AG08396 (cell line): ENCODE measurements at regions not wholly inside any gene's neighbourhood (a gene's known extent, or its start where the extent isn't known, plus 50 kb on each side); places are given as distances from the start of the nearest gene placed in this dataset.

Experiments
- DNase-seq: peaks from one replicate; pipeline ENCODE4 v3.0.0; 2012; ENCODE audit warnings: low spot score, mixed read lengths

DNA sequence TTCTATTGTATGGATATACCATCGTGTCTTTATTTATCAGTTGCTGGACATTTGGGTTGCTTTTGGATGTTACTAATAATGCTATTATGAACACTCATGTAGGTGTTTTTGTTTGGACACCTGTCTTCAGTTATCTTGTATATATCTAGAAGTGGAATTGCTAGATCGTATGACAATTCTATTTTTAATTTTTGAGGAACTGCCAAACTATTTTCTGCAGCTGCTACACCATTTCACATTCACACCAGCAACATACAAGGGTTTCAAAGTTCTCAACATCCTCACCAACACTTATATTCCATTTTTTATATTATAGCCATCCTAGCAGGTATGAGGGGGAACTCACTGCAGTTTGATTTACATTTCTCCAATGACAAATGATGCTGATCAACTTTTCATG, 324.6 kb downstream of the CAAP1 start:
- DNase-seq: no peak

DNA sequence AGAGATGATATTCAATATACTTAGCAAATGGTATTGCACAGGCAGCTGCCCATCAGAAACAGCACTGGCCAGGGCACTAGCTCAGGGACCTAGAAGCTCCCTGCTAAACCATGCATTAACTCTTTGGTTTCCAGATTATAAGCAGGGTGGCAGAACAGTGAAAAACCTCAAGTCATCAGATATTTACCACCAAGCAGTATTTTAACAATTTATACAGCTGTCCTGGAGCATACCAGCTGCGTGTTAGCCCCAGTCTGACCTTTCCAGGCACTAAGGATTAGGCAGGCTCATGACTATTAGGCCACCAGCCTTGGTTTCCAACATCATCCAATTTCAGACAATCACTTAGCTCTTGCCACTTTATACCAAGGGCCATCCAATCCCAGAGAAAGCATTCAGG, 326.5 kb downstream of the CAAP1 start:
- no peak for DNase-seq

DNA sequence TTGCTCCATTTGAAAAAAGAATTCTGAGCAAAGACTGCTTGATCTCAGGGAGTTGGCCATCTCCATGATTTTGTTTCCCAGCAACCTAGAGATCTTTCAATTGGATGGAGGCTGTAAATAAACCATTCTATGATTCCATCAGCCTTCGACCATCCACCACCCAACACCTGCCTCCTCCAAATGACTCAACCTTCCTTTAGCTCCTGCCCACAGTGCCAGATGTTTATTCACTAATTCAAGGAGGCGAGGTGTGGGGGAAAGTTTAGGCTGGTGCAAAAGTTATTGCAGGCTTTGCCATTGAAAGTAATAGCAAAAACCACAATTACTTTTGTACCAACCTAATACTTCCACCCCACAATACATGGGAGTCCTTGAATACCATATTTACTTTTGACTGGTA, 327.5 kb downstream of the CAAP1 start:
- DNase-seq: no peak

DNA sequence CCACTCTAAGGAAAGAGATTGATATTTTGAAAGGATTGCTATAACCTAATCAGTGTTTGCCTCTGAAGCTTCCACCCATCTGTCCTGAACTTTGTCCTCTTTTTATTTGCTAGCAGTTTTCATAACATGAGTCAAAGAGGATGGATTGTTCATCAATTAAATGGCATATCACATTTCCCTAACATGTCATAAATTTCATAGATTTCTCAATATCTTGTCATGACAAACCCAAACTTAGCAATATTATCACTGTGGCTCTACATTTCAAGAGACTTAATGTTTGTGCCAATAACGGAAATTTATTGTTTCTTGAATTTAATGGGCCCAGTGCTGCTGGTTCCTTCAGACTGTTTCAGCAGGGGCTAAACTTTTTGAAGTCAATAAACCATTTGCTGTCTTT, 330.3 kb downstream of the CAAP1 start:
- no peak for DNase-seq

DNA sequence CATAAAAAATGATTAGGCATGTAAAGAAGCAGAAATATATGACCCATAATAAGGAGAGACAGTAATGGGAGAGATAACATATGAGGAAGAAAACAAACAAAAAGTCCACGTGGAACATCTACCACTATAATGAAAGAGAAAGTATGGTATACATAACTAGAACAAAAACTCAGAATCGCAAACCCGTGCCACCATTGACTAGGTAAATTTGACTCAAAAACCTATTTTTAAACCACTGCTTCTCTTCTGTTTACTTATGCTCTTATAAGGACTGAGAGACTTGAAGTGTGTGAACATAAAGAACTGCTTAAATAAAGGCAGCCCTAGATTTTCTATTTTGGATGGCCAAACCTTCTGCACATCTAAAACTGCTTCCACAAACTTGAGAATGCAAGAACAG, 330.7 kb downstream of the CAAP1 start:
- DNase-seq: no peak

DNA sequence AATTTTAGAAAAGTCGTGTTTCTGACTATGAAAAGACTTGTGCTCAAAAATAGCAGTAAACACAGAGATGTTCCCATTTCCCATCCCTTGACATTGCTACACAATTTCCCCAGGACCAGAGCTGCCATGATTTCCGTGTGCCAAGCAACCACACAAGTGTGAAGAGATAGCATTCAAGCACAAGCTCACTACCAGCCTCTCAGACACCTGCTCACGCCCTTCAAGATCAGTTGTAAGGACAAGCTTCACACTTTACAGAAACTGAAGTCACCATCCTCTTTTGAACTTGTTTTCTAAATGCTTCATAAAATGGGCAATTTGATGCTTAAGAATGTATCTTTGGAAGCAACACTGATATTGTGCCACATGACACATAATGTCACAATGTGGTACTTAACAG, 333.1 kb downstream of the CAAP1 start:
- no peak for DNase-seq

DNA sequence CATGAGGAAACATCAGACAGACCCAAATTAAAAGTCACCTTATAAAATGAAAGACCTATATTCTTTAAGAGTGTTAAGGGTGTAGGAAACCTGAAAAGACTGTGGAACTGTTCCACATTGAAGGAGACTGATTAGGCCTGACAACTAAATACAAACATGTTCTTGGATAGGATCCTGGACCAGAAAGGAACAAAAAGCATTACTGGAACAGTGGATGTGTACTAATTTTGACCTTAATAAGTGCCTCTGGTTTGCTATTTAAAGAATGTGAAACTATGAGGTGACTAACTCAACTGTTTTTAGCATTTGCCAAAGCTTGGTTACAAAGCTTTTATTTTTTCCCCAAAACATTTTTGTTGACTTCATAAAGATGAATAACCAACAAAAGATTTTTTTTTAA, 340.6 kb downstream of the CAAP1 start:
- DNase-seq: no peak

DNA sequence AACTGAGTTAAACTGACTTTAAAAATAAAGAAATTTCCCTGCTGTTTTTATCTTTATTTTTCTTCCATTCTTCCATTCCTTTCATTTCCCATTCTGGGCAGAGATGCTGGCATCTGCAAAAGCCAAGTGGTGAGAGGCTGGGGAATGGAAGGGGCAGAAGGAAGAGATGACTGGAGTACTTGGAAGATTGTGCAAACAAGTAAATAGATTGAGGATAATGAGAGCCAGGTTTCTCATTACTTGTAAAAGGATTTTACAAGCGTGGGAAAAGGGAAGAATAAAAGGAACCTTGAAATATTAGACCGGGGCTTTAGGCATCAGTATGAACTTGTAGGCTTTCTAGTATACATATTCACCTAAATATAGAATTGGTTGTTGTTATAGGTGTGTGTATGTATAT, 341.2 kb downstream of the CAAP1 start:
- DNase-seq: no peak

DNA sequence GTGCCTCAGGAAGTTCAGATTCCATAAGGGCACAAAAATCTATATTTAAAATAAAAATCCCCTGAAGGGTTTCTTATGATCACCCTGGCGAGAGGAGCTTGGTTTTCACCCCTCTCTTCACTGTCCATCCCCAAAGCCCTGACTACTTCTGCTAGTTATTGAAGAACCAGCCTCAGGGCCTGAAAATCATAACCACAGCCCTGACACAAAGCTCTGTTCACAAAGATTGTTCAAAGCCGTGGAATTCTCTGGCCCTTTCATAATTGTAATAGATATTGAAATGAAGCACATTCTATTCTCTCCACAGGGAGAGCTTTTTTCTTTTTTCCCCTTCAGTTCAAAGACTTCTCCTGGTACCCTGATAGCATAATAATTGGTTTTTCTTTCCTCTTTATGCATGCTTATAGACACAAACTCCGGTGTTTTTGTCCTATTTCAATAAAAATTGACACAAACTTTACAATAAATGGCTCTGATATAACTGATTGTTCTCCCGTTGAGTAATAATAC, 343.8 kb downstream of the CAAP1 start:
- no peak for DNase-seq

DNA sequence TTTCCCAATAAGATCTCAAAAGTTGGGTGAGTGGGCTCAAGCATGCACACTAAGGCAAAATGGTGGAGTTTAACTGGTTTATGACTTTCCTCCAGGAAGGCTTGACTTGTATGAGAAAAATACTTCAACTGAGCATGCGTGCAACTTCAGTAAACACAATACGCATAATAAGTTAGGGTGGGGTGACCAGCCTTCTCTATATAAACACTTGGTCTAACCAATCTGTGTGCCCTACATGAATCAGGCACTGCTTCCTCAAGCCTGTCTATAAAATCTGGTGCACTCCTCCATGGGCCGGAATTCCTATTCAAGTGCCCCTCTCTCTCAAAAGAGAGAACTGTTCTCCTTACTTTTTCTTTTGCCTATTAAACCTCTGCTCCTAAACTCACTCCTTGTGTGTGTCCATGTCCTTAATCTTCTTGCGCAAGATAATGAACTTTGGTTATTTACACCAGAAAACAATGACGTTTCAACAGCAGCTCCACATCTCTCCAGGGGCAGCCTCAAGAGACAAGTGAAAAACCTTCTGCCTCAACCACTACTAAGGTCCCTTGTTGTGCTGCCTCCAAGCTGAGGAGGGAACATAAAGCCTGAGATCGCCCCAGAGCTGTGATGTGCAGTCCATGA, 352.6 kb downstream of the CAAP1 start:
- DNase-seq: no peak

DNA sequence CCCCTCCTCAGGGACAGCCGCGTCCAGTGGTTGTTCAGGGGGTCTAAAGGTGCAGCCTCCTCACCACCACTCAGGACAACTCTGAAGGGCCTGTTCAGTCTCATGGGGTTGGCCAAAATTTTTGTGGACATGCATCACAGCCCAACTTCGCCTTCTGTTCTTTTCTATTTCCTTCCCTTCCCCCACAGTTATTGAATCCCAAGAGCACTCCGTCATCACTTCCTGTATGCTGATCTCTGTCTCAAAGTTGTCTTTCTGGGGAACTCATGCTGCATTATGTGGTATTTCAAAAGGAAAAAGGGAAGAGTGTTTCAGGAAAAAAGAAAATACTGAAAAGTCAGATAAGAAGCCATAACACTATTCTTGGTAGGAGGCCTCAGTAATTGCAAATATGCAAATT, 355.4 kb downstream of the CAAP1 start:
- no peak for DNase-seq

DNA sequence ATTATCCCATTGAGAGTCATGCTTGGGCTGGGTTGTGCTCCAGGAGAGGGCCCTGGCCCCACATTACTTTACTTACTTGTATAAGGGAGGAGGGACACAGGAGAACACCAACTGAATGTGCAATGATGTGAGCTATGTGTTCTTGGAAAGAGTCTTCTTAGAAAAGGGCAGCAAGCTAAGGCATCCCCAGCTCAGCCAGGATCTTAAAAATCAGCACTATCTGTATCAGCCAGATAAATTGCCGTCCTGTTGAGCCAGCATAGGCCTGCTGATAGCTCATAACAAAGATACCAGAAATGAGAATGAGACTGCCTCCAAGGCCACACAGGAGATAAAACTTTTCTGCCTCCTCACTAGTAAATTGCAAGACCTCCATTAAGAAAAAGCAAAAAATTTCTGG, 357.5 kb downstream of the CAAP1 start:
- DNase-seq: no peak

DNA sequence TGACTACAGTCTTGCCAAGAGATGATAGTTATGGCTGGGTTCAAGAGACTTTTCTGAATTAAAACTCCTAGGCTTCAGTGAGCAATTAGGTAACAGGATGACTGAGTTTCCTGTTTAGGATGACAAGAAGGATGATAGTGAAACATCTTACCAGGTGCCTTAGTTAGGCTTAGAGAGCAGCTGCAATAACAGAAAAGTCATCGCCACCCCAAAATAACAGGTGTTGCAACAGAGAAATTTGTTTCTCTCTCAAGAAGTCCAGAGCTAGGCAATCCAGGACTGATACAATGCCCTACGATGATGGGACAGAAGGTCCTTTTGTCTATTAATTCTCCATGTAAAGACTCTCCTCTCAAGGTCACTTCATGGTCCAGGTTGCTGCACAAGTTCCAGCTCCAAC, 361.8 kb downstream of the CAAP1 start:
- no peak for DNase-seq

DNA sequence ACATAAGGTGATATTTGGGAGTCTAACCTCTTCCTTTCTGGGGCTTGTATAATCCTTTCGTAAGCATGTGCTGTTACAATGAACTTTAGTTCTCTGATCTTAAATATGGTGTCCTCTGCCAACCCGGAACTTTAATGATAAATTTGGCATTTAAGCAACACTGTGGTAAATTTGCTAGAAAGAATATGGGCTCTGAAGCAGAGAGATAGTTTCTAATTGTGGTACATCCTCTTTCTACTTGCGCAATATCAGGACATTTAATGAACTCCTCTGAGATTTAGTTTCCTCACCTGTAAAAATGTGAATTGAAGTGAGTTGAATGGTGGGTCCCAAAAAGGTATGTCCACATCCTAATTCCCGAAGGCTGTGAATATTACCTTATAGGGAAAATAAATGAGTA, 364.7 kb downstream of the CAAP1 start:
- no peak for DNase-seq

DNA sequence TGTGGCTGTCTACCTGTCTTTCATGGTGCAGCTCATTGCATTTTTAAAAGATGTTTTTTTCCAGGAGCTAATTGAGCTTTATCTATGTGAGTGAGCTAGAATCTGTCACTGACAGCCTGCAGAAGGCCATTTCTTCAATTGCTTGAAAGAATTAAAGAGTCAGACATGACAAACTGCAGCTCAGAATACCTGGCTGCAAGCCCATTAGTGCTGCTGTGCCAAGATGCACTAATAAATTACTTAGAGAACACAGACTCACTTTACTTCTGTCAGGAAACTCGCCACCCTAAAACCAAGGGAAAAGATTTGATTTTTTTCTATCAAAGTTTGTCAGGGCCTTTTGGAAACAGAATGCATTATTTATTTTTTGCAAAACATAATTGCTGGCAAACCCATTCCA, 368.3 kb downstream of the CAAP1 start:
- no peak for DNase-seq

DNA sequence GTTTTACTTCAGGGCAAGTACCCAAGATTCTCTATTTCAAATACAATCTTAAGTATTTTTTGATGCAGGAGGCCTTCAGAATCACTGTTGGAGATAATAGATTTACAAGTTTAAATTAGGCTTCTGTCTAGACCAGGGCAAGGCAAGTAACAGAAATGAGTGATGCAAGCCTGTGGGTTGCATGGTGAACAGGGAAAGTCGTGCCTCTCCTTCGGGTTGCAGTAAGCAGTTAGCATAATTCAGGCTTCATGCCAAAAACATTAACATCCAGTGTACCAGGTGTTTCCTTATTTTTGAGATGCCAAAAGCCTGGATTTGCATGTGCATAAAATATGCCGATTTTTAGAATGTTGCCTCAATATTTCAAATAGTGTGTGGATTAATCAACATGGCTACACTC, 369.0 kb downstream of the CAAP1 start:
- no peak for DNase-seq

DNA sequence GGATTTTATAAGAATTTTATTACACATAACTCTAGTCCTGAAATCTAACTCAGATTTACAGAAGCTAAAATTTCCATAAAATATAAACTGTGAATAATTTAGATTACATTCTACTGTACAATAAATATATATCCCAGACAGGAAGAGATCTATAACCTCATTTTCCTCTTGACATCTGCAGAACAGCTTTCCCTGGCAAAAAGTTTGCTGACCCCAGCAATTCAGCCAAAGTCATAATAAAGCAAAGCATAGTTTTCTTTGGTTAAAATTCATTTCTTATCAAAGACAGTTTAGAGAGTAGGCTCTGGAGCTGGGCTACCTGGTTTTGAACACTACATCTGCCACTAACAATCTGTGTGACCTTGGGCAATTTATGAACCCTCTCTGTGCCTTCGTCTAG, 372.5 kb downstream of the CAAP1 start:
- DNase-seq: no peak

DNA sequence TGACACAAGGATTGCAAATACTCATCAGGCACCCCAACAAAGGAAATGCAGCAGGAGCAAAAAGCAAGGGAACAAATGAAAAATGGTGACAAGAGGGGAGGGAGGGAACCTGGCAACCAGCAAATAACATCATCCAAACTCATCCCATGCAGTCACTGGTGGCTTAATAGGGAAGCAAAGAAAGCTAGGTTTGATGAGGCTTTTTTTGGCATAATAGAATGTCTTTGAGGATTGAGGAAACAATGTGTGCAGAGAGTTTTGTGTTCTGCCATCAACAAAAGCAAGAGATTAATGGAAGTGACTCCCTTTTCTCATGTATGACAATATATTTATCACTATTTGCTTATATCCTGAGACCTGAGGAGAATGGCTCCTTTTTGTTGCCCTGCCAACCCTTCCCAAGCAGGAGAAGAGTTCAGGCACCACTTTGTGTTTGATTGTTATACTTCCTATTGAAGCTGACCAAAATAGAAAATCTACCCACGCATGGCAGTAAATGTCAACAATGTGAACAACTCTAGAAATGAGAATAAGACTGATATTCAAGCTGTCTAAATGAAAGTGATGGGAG, 375.7 kb downstream of the CAAP1 start:
- no peak for DNase-seq

DNA sequence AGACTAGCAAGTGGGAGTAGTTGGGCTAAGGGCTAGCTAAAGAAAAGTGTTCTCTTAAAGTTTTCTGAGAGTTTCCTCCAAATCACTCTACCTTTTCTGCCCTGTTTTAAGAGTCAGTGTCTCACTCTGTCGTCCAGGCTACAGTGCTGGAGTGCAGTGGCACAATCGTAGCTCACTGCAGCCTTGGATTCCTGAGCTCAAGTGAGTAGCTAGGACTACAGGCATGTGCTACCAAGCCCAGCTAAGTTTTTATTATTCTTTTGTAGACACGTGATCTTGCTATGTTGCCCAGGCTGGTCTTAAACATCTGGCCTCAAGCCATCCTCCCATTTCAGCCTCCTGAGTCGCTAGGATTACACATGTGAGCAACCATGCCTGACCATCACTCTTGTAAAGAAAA, 378.9 kb downstream of the CAAP1 start:
- DNase-seq: no peak

DNA sequence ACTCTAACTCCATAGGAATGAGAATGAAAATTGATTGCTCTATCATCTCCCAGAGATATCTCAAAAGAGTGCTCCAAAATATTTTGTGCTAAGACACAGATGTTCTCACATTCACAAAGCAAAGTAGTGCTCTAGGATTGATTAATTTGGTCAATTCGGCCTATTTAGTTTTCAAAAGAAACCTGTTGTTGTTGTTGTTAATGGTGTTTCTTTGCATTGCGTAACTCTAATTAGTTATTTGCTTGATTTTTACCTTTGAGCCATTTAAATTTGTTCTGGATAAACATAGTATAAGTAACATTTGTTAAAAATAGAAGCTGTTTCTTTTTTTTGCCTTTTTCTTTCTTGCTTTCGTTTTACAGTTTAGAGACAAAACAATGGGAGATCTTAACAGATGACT, 382.5 kb downstream of the CAAP1 start:
- no peak for DNase-seq

DNA sequence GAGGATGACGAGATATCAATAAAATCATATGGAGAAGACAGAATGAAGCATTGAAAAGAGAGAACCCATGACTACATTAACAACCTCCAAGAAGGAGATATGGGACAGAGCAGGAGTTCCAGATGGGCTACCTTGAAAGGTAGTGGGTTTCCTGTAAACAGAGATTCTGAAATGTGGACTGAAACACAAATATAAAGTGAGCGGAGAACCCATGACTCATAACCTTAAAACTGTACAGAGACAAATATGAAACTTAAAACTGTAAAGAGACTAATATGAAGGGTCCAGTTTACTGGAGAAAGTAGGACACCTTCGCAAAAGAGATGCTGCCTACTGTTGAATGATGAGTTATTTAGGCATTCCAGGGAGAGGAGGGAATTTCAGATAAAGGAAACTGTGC, 383.7 kb downstream of the CAAP1 start:
- DNase-seq: no peak

DNA sequence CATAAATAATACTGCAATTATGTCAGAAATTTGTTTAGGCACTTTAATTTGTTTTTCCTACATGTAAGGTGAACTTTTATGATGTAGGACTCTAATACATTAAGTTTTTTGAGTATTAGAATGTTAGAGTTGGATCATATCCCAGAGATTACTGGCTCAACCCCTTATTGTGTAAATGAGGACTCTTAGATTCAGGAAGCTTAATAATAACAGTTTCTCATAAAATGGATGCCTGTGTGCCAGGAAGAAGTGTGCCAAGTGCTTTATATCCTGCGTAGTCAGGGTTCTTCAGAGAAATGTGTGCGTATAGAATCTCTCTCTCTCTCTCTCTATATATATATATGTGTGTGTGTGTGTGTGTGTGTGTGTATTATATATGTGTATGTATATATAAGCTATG, 388.5 kb downstream of the CAAP1 start:
- no peak for DNase-seq

DNA sequence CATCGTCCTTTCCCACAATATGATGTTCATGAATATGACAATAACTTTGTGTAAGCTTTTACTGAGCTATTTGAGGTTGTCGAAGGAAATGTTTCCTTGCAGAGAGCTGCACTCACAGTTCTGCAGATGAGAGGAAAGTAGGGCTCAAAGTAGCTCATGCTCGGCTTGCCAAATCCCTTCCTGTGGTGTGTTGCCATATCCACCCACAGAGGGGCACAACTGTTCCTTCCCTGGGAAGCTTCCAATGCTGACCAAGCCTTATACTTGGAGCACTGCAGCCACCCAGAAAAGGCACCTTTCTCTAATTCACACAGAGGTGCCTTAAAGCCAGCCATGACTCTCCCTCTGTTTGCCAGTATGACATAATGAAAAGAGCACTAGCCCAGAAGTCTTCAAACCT, 390.3 kb downstream of the CAAP1 start:
- no peak for DNase-seq

DNA sequence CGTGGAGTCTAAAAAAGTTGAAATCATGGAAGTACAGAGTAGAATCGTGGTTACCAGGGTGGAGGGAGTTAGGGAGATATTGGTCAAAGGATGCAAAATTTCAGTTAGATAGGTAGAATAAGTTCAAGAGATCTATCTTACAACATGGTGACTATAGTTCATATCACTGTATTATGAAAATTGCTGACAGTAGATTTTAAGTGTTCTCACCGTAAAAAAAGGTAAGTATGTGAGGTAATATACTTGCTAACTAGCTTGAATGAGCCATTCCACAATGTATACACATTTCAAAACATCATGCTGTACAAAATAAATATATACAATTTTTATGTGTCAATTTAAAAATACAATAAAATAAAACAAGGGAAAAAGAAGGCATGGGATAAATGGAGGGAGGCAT, 392.1 kb downstream of the CAAP1 start:
- no peak for DNase-seq
